H1 (cell line): ENCODE measurements at regions not wholly inside any gene's neighbourhood (a gene's known extent, or its start where the extent isn't known, plus 50 kb on each side); places are given as distances from the start of the nearest gene placed in this dataset.

Source experiments
- CTCF ChIA-PET: fragments of 300-600 bp; sonication (Branson Sonifier 250); formaldehyde crosslinking; loops from one replicate; lab custom pipeline; 2021; ENCODE audit not compliant: partially characterized antibody; lab: Charles Lee
- POLR2A ChIA-PET: fragments of 300-600 bp; sonication (Branson Sonifier 250); formaldehyde crosslinking; loops from one replicate; lab custom pipeline; 2021; ENCODE audit warnings: inconsistent platforms; ENCODE audit not compliant: partially characterized antibody; lab: Charles Lee
- DNase-seq, 2 experiments: peaks; one replicate each; pipeline versions ENCODE4 v3.0.0 to v3.0.0-alpha.2; 2010 to 2022; ENCODE audit warnings: low spot score in 2 of 2, low read depth in 1 of 2, mixed read lengths in 1 of 2
- FAIRE-seq: peaks from 2 replicates; lab custom pipeline; 2011; peaks lifted over from hg19 to GRCh38; lab: Jason Lieb, UNC
- H2AFZ ChIP-seq: 2 replicates; pipeline ENCODE4 v1.8.1; 2012; ENCODE audit warnings: low read length, inconsistent platforms
- H2AK5ac ChIP-seq: 2 replicates; pipeline ENCODE4 v1.6.1; 2013; ENCODE audit warnings: low read depth, low read length
- H2BK120ac ChIP-seq: replicated peaks from 2 replicates; pipeline ENCODE3; 2013; ENCODE audit warnings: low read depth, low read length, inconsistent platforms
- H2BK12ac ChIP-seq: 2 replicates; pipeline ENCODE4 v1.6.1; 2013; ENCODE audit warnings: low read depth, low read length
- H2BK15ac ChIP-seq: 2 replicates; pipeline ENCODE4 v1.6.1; 2013; ENCODE audit warnings: low read length
- H2BK20ac ChIP-seq: 2 replicates; pipeline ENCODE4 v1.6.1; 2013; ENCODE audit warnings: low read length
- H2BK5ac ChIP-seq: 2 replicates; pipeline ENCODE4 v1.6.1; 2013; ENCODE audit warnings: low read depth, low read length
- H3K14ac ChIP-seq: 2 replicates; pipeline ENCODE4 v1.6.1; 2013; ENCODE audit warnings: inconsistent platforms; ENCODE audit not compliant: insufficient read length
- H3K18ac ChIP-seq: 2 replicates; pipeline ENCODE4 v1.6.1; 2013; ENCODE audit warnings: low read length; ENCODE audit errors: extremely low read depth
- H3K23ac ChIP-seq: 2 replicates; pipeline ENCODE4 v1.6.1; 2013; ENCODE audit warnings: inconsistent platforms; ENCODE audit not compliant: insufficient read length
- H3K23me2 ChIP-seq: 2 replicates; pipeline ENCODE4 v1.6.1; 2013; ENCODE audit warnings: low read depth, low read length
- H3K27ac ChIP-seq: 2 replicates; pipeline ENCODE4 v1.6.1; 2011; ENCODE audit warnings: low read depth, low read length, inconsistent platforms
- H3K27me3 ChIP-seq, 4 experiments: replicated peaks in 1 of 4; 1 replicate in 1 of 4; 2 replicates in 3 of 4; pipeline versions ENCODE4 v1.6.1 to v1.8.1; 2011 to 2013; ENCODE audit warnings: low read length in 3 of 4, mild to moderate bottlenecking in 3 of 4, inconsistent platforms in 2 of 4, mixed read lengths in 2 of 4, moderate library complexity in 1 of 4; ENCODE audit not compliant: control insufficient read depth in 3 of 4, insufficient read depth in 3 of 4; ENCODE audit errors: extremely low read depth in 1 of 4
- H3K36me3 ChIP-seq, 4 experiments: 2 replicates each; pipeline versions ENCODE4 v1.6.1 to v1.8.1; 2011 to 2013; ENCODE audit warnings: mild to moderate bottlenecking in 4 of 4, low read length in 3 of 4, moderate library complexity in 2 of 4, control low read depth in 1 of 4, inconsistent platforms in 1 of 4; ENCODE audit not compliant: insufficient read depth in 4 of 4, control insufficient read depth in 2 of 4
- H3K4ac ChIP-seq: replicated peaks from 2 replicates; pipeline ENCODE3; 2013; ENCODE audit warnings: low read length, low read depth, mixed read lengths, inconsistent platforms; ENCODE audit not compliant: insufficient read length
- H3K4me1 ChIP-seq, 4 experiments: replicated peaks in 1 of 4; 1 replicate in 1 of 4; 2 replicates in 3 of 4; pipeline versions ENCODE4 v1.6.1 to v1.8.1; 2011 to 2013; ENCODE audit warnings: low read length in 3 of 4, inconsistent platforms in 2 of 4, mixed read lengths in 1 of 4; ENCODE audit not compliant: insufficient read depth in 4 of 4, control insufficient read depth in 3 of 4
- H3K4me2 ChIP-seq, 2 experiments: 2 replicates each; pipeline versions ENCODE4 v1.6.1 to v1.8.1; 2011 to 2013; ENCODE audit warnings: low read depth in 2 of 2, low read length in 2 of 2, control low read depth in 1 of 2, inconsistent platforms in 1 of 2, mild to moderate bottlenecking in 1 of 2; ENCODE audit not compliant: insufficient read depth in 1 of 2
- H3K4me3 ChIP-seq, 4 experiments: fragments of 200-600, 300-600 bp in 1 of 4; sonication (generic), shearing (Covaris generic), sonication (Bioruptor Twin) in 1 of 4; 2 replicates each; pipeline versions ENCODE4 v1.5.1 to v1.8.1; 2011 to 2016; ENCODE audit warnings: low read length in 4 of 4, low read depth in 3 of 4, control low read depth in 2 of 4, inconsistent platforms in 2 of 4, mild to moderate bottlenecking in 2 of 4, mixed read lengths in 1 of 4, moderate library complexity in 1 of 4; ENCODE audit not compliant: insufficient read depth in 2 of 4; ENCODE audit errors: extremely low read depth in 1 of 4
- H3K56ac ChIP-seq: replicated peaks from 2 replicates; pipeline ENCODE3; 2013; ENCODE audit warnings: low read depth, mild to moderate bottlenecking, mixed read lengths, low read length, inconsistent platforms; ENCODE audit not compliant: insufficient read length
- H3K79me1 ChIP-seq: 2 replicates; pipeline ENCODE4 v1.6.1; 2013; ENCODE audit warnings: low read depth, low read length, control low read depth
- H3K79me2 ChIP-seq, 2 experiments: 2 replicates each; pipeline versions ENCODE4 v1.6.1 to v1.8.1; 2012 to 2013; ENCODE audit warnings: low read length in 2 of 2, mild to moderate bottlenecking in 2 of 2, inconsistent platforms in 1 of 2; ENCODE audit not compliant: insufficient read depth in 2 of 2, control insufficient read depth in 1 of 2
- H3K9ac ChIP-seq, 4 experiments: replicated peaks in 1 of 4; 1 replicate in 1 of 4; 2 replicates in 3 of 4; pipeline versions ENCODE4 v1.6.1 to v1.8.1; 2011 to 2013; ENCODE audit warnings: low read depth in 3 of 4, low read length in 3 of 4, control low read depth in 2 of 4, mild to moderate bottlenecking in 2 of 4, moderate library complexity in 2 of 4, inconsistent platforms in 1 of 4; ENCODE audit errors: extremely low read depth in 1 of 4
- H3K9me3 ChIP-seq, 2 experiments: 2 replicates each; pipeline versions ENCODE4 v1.6.1 to v1.8.1; 2012 to 2013; ENCODE audit warnings: mild to moderate bottlenecking in 2 of 2, moderate library complexity in 2 of 2, control low read depth in 1 of 2, inconsistent platforms in 1 of 2, low read depth in 1 of 2, low read length in 1 of 2, mixed read lengths in 1 of 2; ENCODE audit not compliant: insufficient read depth in 2 of 2
- H4K20me1 ChIP-seq, 2 experiments: replicated peaks in 1 of 2; 2 replicates each; pipeline versions ENCODE3 to v1.8.1; 2011 to 2013; ENCODE audit warnings: inconsistent platforms in 2 of 2, low read length in 2 of 2, mild to moderate bottlenecking in 1 of 2; ENCODE audit not compliant: insufficient read depth in 2 of 2, control insufficient read depth in 1 of 2
- H4K5ac ChIP-seq: 2 replicates; pipeline ENCODE4 v1.6.1; 2013; ENCODE audit warnings: low read length, low read depth, mixed read lengths, inconsistent platforms; ENCODE audit not compliant: insufficient read length
- H4K8ac ChIP-seq: 2 replicates; pipeline ENCODE4 v1.8.0; 2013; ENCODE audit warnings: mild to moderate bottlenecking, moderate library complexity, low read length, inconsistent platforms; ENCODE audit not compliant: insufficient read depth; ENCODE audit errors: extremely low read depth
- H4K91ac ChIP-seq: replicated peaks from 2 replicates; pipeline ENCODE3; 2013; ENCODE audit warnings: low read length, mixed read lengths, inconsistent platforms; ENCODE audit not compliant: insufficient read length
- CHD2 ChIP-seq: IDR thresholded peaks from 2 replicates; pipeline ENCODE4 v1.6.1; 2012; ENCODE audit warnings: low read length, improper control_type of control experiment
- CTCF ChIP-seq, 3 experiments: IDR thresholded peaks; 1 replicate in 2 of 3; 2 replicates in 1 of 3; pipeline versions ENCODE4 v1.5.1 to v1.6.1; 2011; ENCODE audit warnings: low read length in 3 of 3, mild to moderate bottlenecking in 3 of 3, inconsistent platforms in 2 of 3, low read depth in 1 of 3, moderate library complexity in 1 of 3; ENCODE audit not compliant: insufficient read depth in 1 of 3; ENCODE audit errors: control extremely low read depth in 1 of 3
- EGR1 ChIP-seq: IDR thresholded peaks from 2 replicates; pipeline ENCODE4 v1.6.1; 2011; ENCODE audit warnings: low read depth, low read length, borderline replicate concordance
- KDM1A ChIP-seq: fragments of 200-600, 300-600 bp; sonication (generic); IDR thresholded peaks from 2 replicates; pipeline ENCODE4 v1.7.1; 2016; ENCODE audit warnings: mild to moderate bottlenecking, low read length, borderline replicate concordance
- KDM4A ChIP-seq: IDR thresholded peaks from one replicate; pipeline ENCODE4 v1.7.1; 2012; ENCODE audit warnings: low read depth, mild to moderate bottlenecking, moderate library complexity, low read length, inconsistent platforms; ENCODE audit not compliant: severe bottlenecking
- KDM5A ChIP-seq: fragments of 200-600 bp; IDR thresholded peaks from 2 replicates; pipeline ENCODE4 v1.7.1; 2012; ENCODE audit warnings: mild to moderate bottlenecking, low read length, inconsistent platforms, mixed read lengths
- RAD21 ChIP-seq, 2 experiments: IDR thresholded peaks in 1 of 2; conservative IDR thresholded peaks in 1 of 2; 2 replicates each; pipeline ENCODE4 v1.6.1; 2011; ENCODE audit warnings: low read depth in 2 of 2, low read length in 2 of 2, improper control_type of control experiment in 1 of 2, inconsistent platforms in 1 of 2, mild to moderate bottlenecking in 1 of 2, moderate library complexity in 1 of 2
- SIX5 ChIP-seq: IDR thresholded peaks from 2 replicates; pipeline ENCODE4 v1.6.1; 2011; ENCODE audit warnings: mild to moderate bottlenecking, low read depth, low read length
- SP2 ChIP-seq: IDR thresholded peaks from 2 replicates; pipeline ENCODE4 v1.6.1; 2012; ENCODE audit warnings: mild to moderate bottlenecking, low read length, inconsistent platforms
- TBP ChIP-seq: IDR thresholded peaks from 2 replicates; pipeline ENCODE4 v1.6.1; 2011; ENCODE audit warnings: low read depth, low read length, improper control_type of control experiment
- WGBS, 2 experiments: shearing (Covaris generic) in 1 of 2; methylation state at CpG; one replicate each; pipeline versions ENCODE4 v1.1.6 to v1.1.7; 2013 to 2015; ENCODE audit warnings: low lambda C conversion rate in 2 of 2, mixed read lengths in 2 of 2, inconsistent platforms in 1 of 2, low coverage in 1 of 2, missing lambda C conversion rate in 1 of 2; ENCODE audit not compliant: insufficient replicate concordance in 2 of 2, insufficient coverage in 1 of 2, insufficient read length in 1 of 2; ENCODE audit errors: extremely low coverage in 1 of 2, missing lambda C conversion rate in 1 of 2; 5-methylcytosine and 5-hydroxymethylcytosine counted together
- TF ChIP-seq, protein P1 (sequence below): IDR thresholded peaks from 2 replicates; pipeline ENCODE4 v1.6.1; 2012; ENCODE audit warnings: low read length, inconsistent platforms

- no peak overlapping the region for H3K4me3 ChIP-seq
- FAIRE-seq = no peak
- no peaks in the 10 kb centered on the region for H3K23me2 ChIP-seq
- POLR2A ChIA-PET = no interaction called here
- H2AK5ac ChIP-seq = no peak overlapping the region
- H3K9me3 ChIP-seq = no peaks in the 10 kb centered on the region
- no peak overlapping the region for H3K18ac ChIP-seq
- no peak overlapping the region for H2BK20ac ChIP-seq
- no peak overlapping the region for H3K9ac ChIP-seq
- DNase-seq = no peak
- H4K8ac ChIP-seq = no peak overlapping the region
- no peak overlapping the region for H2BK12ac ChIP-seq
- no peak overlapping the region for H2BK5ac ChIP-seq
- no peak overlapping the region for H3K14ac ChIP-seq
- 76% methylated on average over 5 of the region's 5 CpGs; no CpG with 5 or more reads in 1 of the 2 experiments for WGBS, 2 experiments
- no peak overlapping the region for H2BK15ac ChIP-seq
- H3K4me1 ChIP-seq = no peaks in the 10 kb centered on the region
- H3K27ac ChIP-seq = no peak overlapping the region
- no peaks in the 10 kb centered on the region for H3K36me3 ChIP-seq
- no peak overlapping the region for H3K23ac ChIP-seq
- no peak overlapping the region for H4K5ac ChIP-seq
- no peaks in the 10 kb centered on the region for H3K79me2 ChIP-seq
- no peak overlapping the region for H2BK120ac ChIP-seq
- CTCF ChIA-PET = interaction anchor here (0.6 to 1.2 kb wide), 4 partner anchors 16 to 1564 kb away, joined by 4 to 6 read pairs (median 4); no protein-coding TSS in a partner anchor
- no peak overlapping the region for H3K4ac ChIP-seq
- no peaks in the 10 kb centered on the region for H4K20me1 ChIP-seq
- H3K4me2 ChIP-seq = no peak overlapping the region
- no peak overlapping the region for H2AFZ ChIP-seq
- H3K79me1 ChIP-seq = no peaks in the 10 kb centered on the region
- no peaks in the 10 kb centered on the region for H3K27me3 ChIP-seq
- H3K56ac ChIP-seq = no peak overlapping the region
- no peak overlapping the region for H4K91ac ChIP-seq
- TF ChIP-seq CHD2 (no peak), CTCF (IDR thresholded peaks at IDR 0.05; ENCODE audit: control extremely low read depth in 1 of 3, insufficient read depth in 1 of 3, low read depth in 1 of 3, low read length in 3 of 3) (no peak), RAD21 (IDR thresholded peaks at IDR 0.05 in 1 of 2, conservative IDR thresholded peaks at IDR 0.05 in 1 of 2; ENCODE audit: low read depth in 2 of 2, low read length in 2 of 2) (no peak), SIX5 (no peak), KDM4A (no peak), KDM5A (no peak), KDM1A (no peak), EGR1 (no peak), TBP (no peak), SP2 (no peak)
- TF ChIP-seq, protein P1, sequence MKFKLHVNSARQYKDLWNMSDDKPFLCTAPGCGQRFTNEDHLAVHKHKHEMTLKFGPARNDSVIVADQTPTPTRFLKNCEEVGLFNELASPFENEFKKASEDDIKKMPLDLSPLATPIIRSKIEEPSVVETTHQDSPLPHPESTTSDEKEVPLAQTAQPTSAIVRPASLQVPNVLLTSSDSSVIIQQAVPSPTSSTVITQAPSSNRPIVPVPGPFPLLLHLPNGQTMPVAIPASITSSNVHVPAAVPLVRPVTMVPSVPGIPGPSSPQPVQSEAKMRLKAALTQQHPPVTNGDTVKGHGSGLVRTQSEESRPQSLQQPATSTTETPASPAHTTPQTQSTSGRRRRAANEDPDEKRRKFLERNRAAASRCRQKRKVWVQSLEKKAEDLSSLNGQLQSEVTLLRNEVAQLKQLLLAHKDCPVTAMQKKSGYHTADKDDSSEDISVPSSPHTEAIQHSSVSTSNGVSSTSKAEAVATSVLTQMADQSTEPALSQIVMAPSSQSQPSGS = no peak
Measured at GRCh38 chr6:15768999-15769398, 106.2 kb upstream of the DTNBP1 start.
